NCI-H774 (cell line): ENCODE measurements at regions not wholly inside any gene's neighbourhood (a gene's known extent, or its start where the extent isn't known, plus 50 kb on each side); places are given as distances from the start of the nearest gene placed in this dataset.

Experiments
- DNase-seq: peaks from one replicate; lab custom pipeline; 2025; lab: John Stamatoyannopoulos, UW

GRCh38 chr13:40456397-40456953 lies 210.0 kb downstream of the FOXO1 start:
- DNase-seq, result peak; percentile 23

GRCh38 chr13:40456979-40457553 lies 209.4 kb downstream of the FOXO1 start:
- no peak for DNase-seq

- DNase-seq, result no peak
These were observed 208.3 kb downstream of the FOXO1 start for GRCh38 chr13:40457929-40458719.

- no peak for DNase-seq
These were observed 207.8 kb downstream of the FOXO1 start for GRCh38 chr13:40458720-40458990.

GRCh38 chr13:40460116-40460515 lies 206.3 kb downstream of the FOXO1 start:
- DNase-seq, result no peak

GRCh38 chr13:40464337-40465014 lies 202.0 kb downstream of the FOXO1 start:
- peak; percentile 33 for DNase-seq

- DNase-seq, result no peak
These were observed 201.4 kb downstream of the FOXO1 start for GRCh38 chr13:40465015-40465390.

GRCh38 chr13:40466272-40466671 lies 200.2 kb downstream of the FOXO1 start:
- DNase-seq, result no peak

GRCh38 chr13:40468227-40468838 lies 198.1 kb downstream of the FOXO1 start:
- DNase-seq, result no peak

GRCh38 chr13:40469581-40470310 lies 196.7 kb downstream of the FOXO1 start:
- DNase-seq, result no peak

- no peak for DNase-seq
These were observed 195.8 kb downstream of the FOXO1 start for GRCh38 chr13:40470660-40471059.

- DNase-seq, result no peak
These were observed 195.4 kb downstream of the FOXO1 start for GRCh38 chr13:40471076-40471475.

GRCh38 chr13:40471911-40472310 lies 194.5 kb downstream of the FOXO1 start:
- no peak for DNase-seq

- DNase-seq, result no peak
These were observed 193.8 kb downstream of the FOXO1 start for GRCh38 chr13:40472427-40473220.

- no peak for DNase-seq
These were observed 190.8 kb downstream of the FOXO1 start for GRCh38 chr13:40475617-40476016.

GRCh38 chr13:40476175-40476958 lies 190.1 kb downstream of the FOXO1 start:
- DNase-seq, result no peak

- no peak for DNase-seq
These were observed 188.5 kb downstream of the FOXO1 start for GRCh38 chr13:40477623-40478608.

GRCh38 chr13:40478775-40479174 lies 187.7 kb downstream of the FOXO1 start:
- no peak for DNase-seq

- no peak for DNase-seq
These were observed 187.1 kb downstream of the FOXO1 start for GRCh38 chr13:40479196-40479845.
